Neutrophil (primary cell): ENCODE measurements at regions not wholly inside any gene's neighbourhood (a gene's known extent, or its start where the extent isn't known, plus 50 kb on each side); places are given as distances from the start of the nearest gene placed in this dataset.

Experiments used
- H3K27ac ChIP-seq: fragments of 200-600 bp; sonication (generic); 2 replicates; pipeline ENCODE4 v1.5.1; 2016; ENCODE audit warnings: mild to moderate bottlenecking, moderate library complexity
- H3K27me3 ChIP-seq: fragments of 200-600 bp; sonication (generic); 2 replicates; pipeline ENCODE4 v1.6.0; 2016; ENCODE audit warnings: mild to moderate bottlenecking
- H3K36me3 ChIP-seq: fragments of 200-600 bp; sonication (generic); 2 replicates; pipeline ENCODE4 v1.5.1; 2017
- H3K4me1 ChIP-seq, 2 experiments: fragments of 200-600 bp in 1 of 2; sonication (generic) in 1 of 2; 1 replicate in 1 of 2; 2 replicates in 1 of 2; pipeline versions ENCODE4 v1.5.1 to v1.6.1; 2013 to 2016; ENCODE audit warnings: low read depth in 1 of 2, low read length in 1 of 2, mild to moderate bottlenecking in 1 of 2, moderate library complexity in 1 of 2; ENCODE audit not compliant: control insufficient read depth in 1 of 2, insufficient read depth in 1 of 2
- H3K4me3 ChIP-seq, 2 experiments: fragments of 200-600 bp in 1 of 2; sonication (generic) in 1 of 2; 1 replicate in 1 of 2; 2 replicates in 1 of 2; pipeline ENCODE4 v1.5.1; 2013 to 2016; ENCODE audit warnings: low read depth in 1 of 2, low read length in 1 of 2, mild to moderate bottlenecking in 1 of 2, moderate library complexity in 1 of 2
- H3K9me3 ChIP-seq: fragments of 200-600 bp; sonication (generic); 2 replicates; pipeline ENCODE4 v1.5.1; 2016
- CTCF ChIP-seq: fragments of 200-600 bp; sonication (generic); IDR thresholded peaks from 2 replicates; pipeline ENCODE4 v1.5.1; 2016; ENCODE audit warnings: antibody characterized with exemption

DNA sequence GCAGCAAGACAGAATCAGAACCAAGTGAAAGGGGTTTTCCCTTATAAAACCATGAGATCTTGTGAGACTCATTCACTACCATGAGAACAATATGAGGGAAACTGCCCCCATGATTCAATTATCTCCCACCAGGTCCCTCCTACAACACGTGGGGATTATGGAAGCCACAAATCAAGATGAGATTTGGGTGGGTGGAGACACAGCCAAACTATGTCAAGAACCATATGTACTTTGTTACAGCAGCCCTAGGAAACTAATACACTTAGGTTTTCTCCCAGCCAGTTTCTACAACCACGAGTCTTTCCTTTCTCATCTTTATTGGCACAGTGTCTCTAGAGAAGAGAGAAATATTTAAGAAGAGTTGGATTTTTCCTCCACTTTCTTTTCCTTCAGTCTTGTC, 72.6 kb downstream of the BTG1 start:
- Histone ChIP-seq H3K27ac (peak overlapping the region; percentile 97), H3K9me3 (no peaks in the 10 kb centered on the region), H3K4me3 (no peak overlapping the region), H3K27me3 (no peaks in the 10 kb centered on the region), H3K36me3 (no peaks in the 10 kb centered on the region), H3K4me1 (peaks cover 66 to 71% of the 10 kb centered on the region in 2 experiments)
- TF ChIP-seq CTCF: no peak

- TF ChIP-seq CTCF: no peak
- Histone ChIP-seq H3K36me3 (no peaks in the 10 kb centered on the region), H3K27ac (peak overlapping the region; percentile 97), H3K4me1 (peaks cover 56 to 61% of the 10 kb centered on the region in 2 experiments), H3K4me3 (no peak overlapping the region), H3K27me3 (no peaks in the 10 kb centered on the region), H3K9me3 (no peaks in the 10 kb centered on the region)
Measured at GRCh38 chr12:92072112-92072511, 73.5 kb downstream of the BTG1 start.

DNA sequence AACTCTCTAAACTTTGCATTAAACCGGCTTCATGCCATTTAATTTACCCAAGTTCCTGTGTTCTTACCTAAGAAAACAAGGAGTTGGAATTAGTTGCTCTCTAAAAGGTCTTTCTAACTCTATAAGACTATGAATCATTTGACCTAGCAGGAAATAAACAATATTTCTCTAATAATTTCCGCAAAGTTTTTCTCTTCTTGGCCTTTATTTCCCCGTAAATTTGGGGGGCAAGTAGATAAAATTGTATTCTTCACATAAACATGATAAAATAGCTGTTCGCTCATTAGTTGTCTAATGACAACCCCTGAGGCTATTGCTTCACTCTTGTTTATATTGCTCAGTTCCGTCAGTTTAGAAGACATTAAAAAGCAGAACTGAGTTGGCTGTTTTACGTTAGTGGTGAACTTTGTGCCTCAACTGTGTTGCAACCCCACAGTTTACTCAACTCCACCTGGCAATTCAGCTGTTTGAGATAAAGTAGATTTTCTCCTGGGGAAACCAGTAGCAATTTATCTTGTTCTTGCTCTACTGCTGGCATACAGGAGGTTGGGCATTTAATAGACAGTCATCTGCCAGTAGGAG, 74.7 kb downstream of the BTG1 start:
- TF ChIP-seq CTCF: no peak
- H3K4me1 ChIP-seq: peaks cover 53 to 58% of the 10 kb centered on the region in 2 experiments

DNA sequence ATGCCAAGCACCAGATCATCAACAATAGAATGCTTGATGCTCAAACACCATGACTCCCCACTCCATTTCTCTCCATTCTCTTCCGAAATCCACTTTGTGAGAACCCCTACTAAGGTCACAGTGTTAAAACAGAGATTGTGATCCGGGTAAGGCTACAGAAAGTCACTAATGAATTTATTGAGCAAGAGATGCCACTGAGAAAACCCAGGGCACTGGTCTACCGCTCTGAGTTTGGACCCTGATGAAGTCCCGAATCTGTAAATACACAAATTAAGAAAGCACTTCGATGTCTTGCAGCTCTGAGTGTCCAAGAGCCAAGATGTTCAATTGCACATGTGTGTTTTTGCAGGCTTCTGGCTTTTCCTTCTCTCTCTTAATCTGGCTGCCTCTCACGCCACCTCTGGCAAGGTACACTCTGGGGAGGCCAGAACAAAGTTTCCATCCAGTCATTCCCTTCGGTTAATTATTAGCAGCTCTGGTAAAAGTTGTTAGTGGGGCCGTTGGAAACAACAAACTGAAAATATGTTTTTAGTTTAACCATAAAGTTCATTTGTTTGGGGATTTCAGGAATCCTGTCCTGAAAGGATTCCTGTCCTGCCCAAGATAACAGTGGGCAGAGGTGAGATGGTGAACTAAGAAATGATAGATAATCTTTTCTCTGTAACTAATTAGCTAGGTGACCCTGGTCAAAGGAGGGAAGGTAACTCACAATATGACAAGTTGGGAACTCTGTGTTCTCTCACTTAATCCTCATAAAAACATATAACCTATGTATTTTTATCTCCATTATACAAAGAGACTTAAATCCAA, 75.4 kb downstream of the BTG1 start:
- Histone ChIP-seq H3K4me3 (peak overlapping the region; percentile 24 to 51), H3K27me3 (no peaks in the 10 kb centered on the region), H3K27ac (peak overlapping the region; percentile 97), H3K4me1 (peaks cover 51 to 53% of the 10 kb centered on the region in 2 experiments), H3K36me3 (no peaks in the 10 kb centered on the region), H3K9me3 (no peaks in the 10 kb centered on the region)
- no peak for TF ChIP-seq CTCF

More for the DNA sequence above, 74.7 kb downstream of the BTG1 start:
- H3K27ac ChIP-seq: peak overlapping the region; percentile 97
- no peaks in the 10 kb centered on the region for H3K9me3 ChIP-seq
- H3K36me3 ChIP-seq: no peaks in the 10 kb centered on the region
- peak overlapping the region; percentile 24 to 51 for H3K4me3 ChIP-seq
- no peaks in the 10 kb centered on the region for H3K27me3 ChIP-seq

DNA sequence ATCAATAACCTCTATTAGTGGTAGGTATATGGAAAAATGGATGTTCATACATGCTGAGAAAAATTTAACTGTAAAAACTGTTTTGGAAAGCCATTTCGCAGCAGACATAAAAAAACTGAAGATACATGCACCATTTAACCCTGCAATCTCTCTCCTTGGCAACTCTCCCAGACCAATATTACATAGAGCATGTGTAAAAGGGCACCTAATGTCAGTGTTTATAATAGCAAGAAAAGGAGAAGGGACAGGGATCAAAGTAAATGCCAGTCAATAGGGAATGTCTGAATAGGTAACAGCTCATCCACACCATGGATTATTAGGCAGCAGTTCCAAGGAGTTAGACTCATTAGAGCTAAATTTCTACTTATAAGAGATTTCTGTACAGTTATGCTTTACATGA, 77.2 kb downstream of the BTG1 start:
- Histone ChIP-seq H3K4me1 (peaks cover 47 to 48% of the 10 kb centered on the region in 2 experiments), H3K9me3 (no peaks in the 10 kb centered on the region), H3K36me3 (no peaks in the 10 kb centered on the region), H3K4me3 (no peak overlapping the region), H3K27me3 (no peaks in the 10 kb centered on the region), H3K27ac (peak overlapping the region; percentile 97)
- TF ChIP-seq CTCF: no peak
